CD14-positive monocyte (primary cell): ENCODE measurements at regions not wholly inside any gene's neighbourhood (a gene's known extent, or its start where the extent isn't known, plus 50 kb on each side); places are given as distances from the start of the nearest gene placed in this dataset.
"Not testable (repeated sequence)": the region's sequence is repeated elsewhere in the genome, so short reads cannot be mapped to it uniquely, and the experiment has no call there.

Experiments
- DNase-seq, 3 donors: peaks; one replicate each; pipeline ENCODE4 v3.0.0-alpha.2; 2011 to 2022
- H2AFZ ChIP-seq: 2 replicates; pipeline ENCODE4 v1.6.0; 2012; ENCODE audit warnings: mild to moderate bottlenecking, low read depth, low read length, inconsistent platforms; ENCODE audit not compliant: insufficient read depth, poor library complexity, severe bottlenecking
- H3K27ac ChIP-seq, 2 donors: 1 replicate in 1 of 2; 2 replicates in 1 of 2; pipeline ENCODE4 v1.5.1; 2012 to 2013; ENCODE audit warnings: low read length in 2 of 2, control low read depth in 1 of 2, inconsistent platforms in 1 of 2, low read depth in 1 of 2, mild to moderate bottlenecking in 1 of 2
- H3K27me3 ChIP-seq, 2 donors: one replicate each; pipeline versions ENCODE4 v1.6.0 to v1.6.1; 2011 to 2013; ENCODE audit warnings: low read length in 2 of 2; ENCODE audit not compliant: control insufficient read depth in 2 of 2, insufficient read depth in 2 of 2
- H3K36me3 ChIP-seq, 2 donors: replicated peaks in 1 of 2; 1 replicate in 1 of 2; 2 replicates in 1 of 2; pipeline versions ENCODE4 v1.5.1 to v1.6.1; 2012 to 2013; ENCODE audit warnings: low read length in 2 of 2, control low read depth in 1 of 2, inconsistent platforms in 1 of 2, mild to moderate bottlenecking in 1 of 2; ENCODE audit not compliant: insufficient read depth in 2 of 2, control insufficient read depth in 1 of 2
- H3K4me1 ChIP-seq, 2 donors: 1 replicate in 1 of 2; 2 replicates in 1 of 2; pipeline versions ENCODE4 v1.5.1 to v1.6.1; 2012 to 2013; ENCODE audit warnings: low read length in 2 of 2, control low read depth in 1 of 2, inconsistent platforms in 1 of 2, mild to moderate bottlenecking in 1 of 2, moderate library complexity in 1 of 2; ENCODE audit not compliant: insufficient read depth in 2 of 2, control insufficient read depth in 1 of 2
- H3K4me2 ChIP-seq: replicated peaks from 2 replicates; pipeline ENCODE3; 2012; ENCODE audit warnings: low read length, moderate library complexity, mild to moderate bottlenecking; ENCODE audit not compliant: poor library complexity, severe bottlenecking; ENCODE audit errors: extremely low read depth
- H3K4me3 ChIP-seq, 3 experiments: fragments of 200-600 bp in 1 of 3; sonication (generic) in 1 of 3; replicated peaks in 1 of 3; 1 replicate in 2 of 3; 2 replicates in 1 of 3; pipeline ENCODE4 v1.5.1; 2011 to 2013; ENCODE audit warnings: low read length in 3 of 3, mild to moderate bottlenecking in 3 of 3, control low read depth in 2 of 3, low read depth in 2 of 3, inconsistent platforms in 1 of 3, moderate library complexity in 1 of 3
- H3K79me2 ChIP-seq: 2 replicates; pipeline ENCODE4 v1.6.0; 2012; ENCODE audit warnings: mild to moderate bottlenecking, control low read depth, inconsistent platforms, low read length, moderate library complexity; ENCODE audit not compliant: insufficient read depth
- H3K9ac ChIP-seq: 2 replicates; pipeline ENCODE4 v1.6.0; 2017; ENCODE audit warnings: low read length, mild to moderate bottlenecking; ENCODE audit not compliant: insufficient read depth, poor library complexity, severe bottlenecking
- H3K9me3 ChIP-seq, 2 donors: replicated peaks in 1 of 2; 1 replicate in 1 of 2; 2 replicates in 1 of 2; pipeline versions ENCODE4 v1.5.1 to v1.6.1; 2012 to 2013; ENCODE audit warnings: low read length in 2 of 2, control low read depth in 1 of 2; ENCODE audit not compliant: control insufficient read depth in 1 of 2, insufficient read depth in 1 of 2
- H4K20me1 ChIP-seq: 2 replicates; pipeline ENCODE4 v1.6.0; 2012; ENCODE audit warnings: mild to moderate bottlenecking, low read length, control low read depth, moderate library complexity; ENCODE audit not compliant: insufficient read depth
- H3K27ac Mint-ChIP-seq, 7 donors: one replicate each; pipeline ENCODE4 v1.8.0; 2020; ENCODE audit warnings: mild to moderate bottlenecking in 7 of 7, mixed read lengths in 7 of 7, moderate library complexity in 6 of 7, inconsistent platforms in 2 of 7
- H3K27me3 Mint-ChIP-seq, 3 donors: one replicate each; pipeline ENCODE4 v1.8.0; 2021 to 2022; ENCODE audit warnings: low read depth in 3 of 3, mild to moderate bottlenecking in 3 of 3, mixed read lengths in 3 of 3, moderate library complexity in 3 of 3, inconsistent platforms in 1 of 3
- H3K36me3 Mint-ChIP-seq, 2 donors: one replicate each; pipeline ENCODE4 v1.8.0; 2020; ENCODE audit warnings: mixed read lengths in 2 of 2, inconsistent platforms in 1 of 2, mild to moderate bottlenecking in 1 of 2
- H3K4me1 Mint-ChIP-seq: one replicate; pipeline ENCODE4 v1.8.0; 2020; ENCODE audit warnings: mild to moderate bottlenecking, mixed read lengths
- H3K4me3 Mint-ChIP-seq, 2 donors: one replicate each; pipeline ENCODE4 v1.8.0; 2020; ENCODE audit warnings: mild to moderate bottlenecking in 2 of 2, mixed read lengths in 2 of 2, moderate library complexity in 1 of 2
- H3K9me3 Mint-ChIP-seq, 7 donors: one replicate each; pipeline ENCODE4 v1.8.0; 2020 to 2022; ENCODE audit warnings: mixed read lengths in 7 of 7, mild to moderate bottlenecking in 6 of 7, moderate library complexity in 6 of 7, inconsistent platforms in 2 of 7
- WGBS: methylation state at CpG from one replicate; pipeline ENCODE4 v1.1.5; 2013; ENCODE audit warnings: missing lambda C conversion rate; ENCODE audit not compliant: insufficient coverage; 5-methylcytosine and 5-hydroxymethylcytosine counted together
- intact Hi-C, 2 donors: fragments of 100-400 bp; cut with micrococcal nuclease; formaldehyde crosslinking; loops; one replicate each; pipeline versions ENCODE4 v1.15.0 to v1.15.1; 2023

DNA sequence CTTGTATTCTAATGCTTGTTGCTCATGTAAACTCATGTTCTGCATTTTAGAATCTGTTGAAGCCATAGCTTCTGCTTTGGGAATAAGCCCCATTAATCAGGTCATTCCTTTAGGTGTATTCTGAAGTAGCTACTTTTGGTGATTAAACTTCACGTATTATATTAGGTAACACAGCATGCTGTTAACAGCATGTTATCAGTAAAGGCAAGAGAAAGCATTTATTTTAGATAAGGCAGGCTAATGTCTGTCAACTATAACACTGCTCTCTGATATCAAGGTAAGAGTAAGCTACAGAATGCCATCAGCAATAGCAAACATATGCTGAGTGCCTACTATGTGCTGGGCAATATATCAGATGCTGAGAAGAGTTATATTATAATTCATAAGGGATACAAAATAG, 726.4 kb downstream of the TTLL7 start:
- DNase-seq, H3K27ac Mint-ChIP-seq, H3K27ac ChIP-seq, H3K36me3 ChIP-seq, H2AFZ ChIP-seq, H3K4me3 Mint-ChIP-seq, H3K9ac ChIP-seq, H3K4me1 Mint-ChIP-seq, H3K36me3 Mint-ChIP-seq, H3K27me3 Mint-ChIP-seq, H3K4me2 ChIP-seq, H3K4me1 ChIP-seq, H4K20me1 ChIP-seq, H3K9me3 ChIP-seq, H3K27me3 ChIP-seq, H3K9me3 Mint-ChIP-seq, H3K4me3 ChIP-seq, H3K79me2 ChIP-seq, intact Hi-C loops: not testable (repeated sequence)
- no CpG with 5 or more reads among the region's 1 CpG for WGBS

DNA sequence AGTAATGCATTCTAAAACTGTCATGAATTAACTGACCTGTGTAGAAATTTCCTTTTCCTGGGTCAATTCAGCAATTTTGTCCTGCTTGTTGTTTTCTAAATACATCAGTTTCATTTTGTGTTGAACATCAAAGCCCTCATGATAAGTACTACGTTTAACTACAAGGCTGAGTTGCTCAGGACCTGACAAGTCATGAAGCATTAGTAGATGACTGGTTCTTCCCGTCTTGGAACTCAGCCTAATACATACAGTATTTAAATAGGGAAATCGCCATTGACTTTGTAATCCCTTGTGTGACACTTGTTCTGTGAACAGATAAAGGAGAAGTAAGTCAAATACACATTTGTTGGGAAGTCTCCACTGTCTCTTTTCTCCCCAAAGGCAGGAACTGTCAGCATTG, 727.1 kb downstream of the TTLL7 start:
- DNase-seq, H3K27me3 Mint-ChIP-seq, H3K4me1 Mint-ChIP-seq, intact Hi-C loops, H4K20me1 ChIP-seq, H2AFZ ChIP-seq, H3K27ac ChIP-seq, H3K4me3 Mint-ChIP-seq, H3K4me3 ChIP-seq, H3K9ac ChIP-seq, H3K36me3 Mint-ChIP-seq, H3K4me2 ChIP-seq, H3K4me1 ChIP-seq, H3K27me3 ChIP-seq, H3K9me3 Mint-ChIP-seq, H3K27ac Mint-ChIP-seq, H3K79me2 ChIP-seq, H3K36me3 ChIP-seq, H3K9me3 ChIP-seq: not testable (repeated sequence)
- no CpG with 5 or more reads among the region's 3 CpGs for WGBS

DNA sequence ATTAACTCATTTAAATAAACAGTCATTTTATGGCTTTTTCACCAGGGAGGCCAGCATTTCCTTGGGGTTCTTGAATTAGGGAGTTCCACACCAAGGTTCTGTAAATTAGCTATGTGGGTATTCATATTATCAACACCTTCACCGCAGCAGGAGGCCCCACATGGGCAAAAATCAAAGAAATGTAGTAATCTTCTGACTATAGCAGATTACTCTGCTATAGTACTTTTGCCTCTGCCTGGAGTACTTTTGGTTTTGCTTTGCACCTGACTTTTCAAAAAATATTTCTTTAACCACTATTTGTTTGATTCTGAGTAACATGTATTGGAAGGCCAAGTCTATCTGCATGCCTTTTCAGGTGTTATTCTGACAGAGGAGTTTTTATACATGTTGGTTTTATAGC, 728.1 kb downstream of the TTLL7 start:
- H3K79me2 ChIP-seq, H3K27me3 Mint-ChIP-seq, H3K36me3 ChIP-seq, intact Hi-C loops, H3K27ac ChIP-seq, H4K20me1 ChIP-seq, H2AFZ ChIP-seq, H3K9me3 ChIP-seq, H3K4me1 ChIP-seq, H3K4me3 ChIP-seq, H3K27me3 ChIP-seq, H3K36me3 Mint-ChIP-seq, H3K4me3 Mint-ChIP-seq, DNase-seq, H3K4me2 ChIP-seq, H3K9me3 Mint-ChIP-seq, H3K9ac ChIP-seq, H3K27ac Mint-ChIP-seq, H3K4me1 Mint-ChIP-seq: not testable (repeated sequence)
- no CpG with 5 or more reads among the region's 1 CpG for WGBS

DNA sequence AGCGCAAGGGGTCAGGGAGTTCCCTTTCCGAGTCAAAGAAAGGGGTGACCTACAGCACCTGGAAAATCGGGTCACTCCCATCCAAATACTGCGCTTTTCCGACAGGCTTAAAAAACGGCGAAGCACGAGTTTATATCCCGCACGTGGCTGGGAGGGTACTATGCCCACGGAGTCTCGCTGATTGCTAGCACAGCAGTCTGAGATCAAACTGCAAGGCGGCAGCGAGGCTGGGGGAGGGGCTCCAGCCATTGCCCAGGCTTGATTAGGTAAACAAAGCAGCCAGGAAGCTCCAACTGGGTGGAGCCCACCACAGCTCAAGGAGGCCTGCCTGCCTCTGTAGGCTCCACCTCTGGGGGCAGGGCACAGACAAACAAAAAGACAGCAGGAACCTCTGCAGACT, 735.1 kb downstream of the TTLL7 start:
- 92% methylated on average over 2 of the region's 14 CpGs for WGBS

More for the DNA sequence above, 735.1 kb downstream of the TTLL7 start:
- H3K27me3 ChIP-seq, H3K27me3 Mint-ChIP-seq, H3K4me2 ChIP-seq, H4K20me1 ChIP-seq, H3K79me2 ChIP-seq, H3K4me1 Mint-ChIP-seq, intact Hi-C loops, H2AFZ ChIP-seq, H3K27ac ChIP-seq, H3K4me3 ChIP-seq, H3K9ac ChIP-seq, H3K27ac Mint-ChIP-seq, H3K9me3 ChIP-seq, H3K4me1 ChIP-seq, H3K36me3 Mint-ChIP-seq, H3K36me3 ChIP-seq, DNase-seq, H3K4me3 Mint-ChIP-seq: not testable (repeated sequence)
- peaks cover 0 to 10% (median 2%) of the 10 kb centered on the region in 7 donors for H3K9me3 Mint-ChIP-seq
